Lower lobe of right lung (tissue), 2 donors: ENCODE measurements at regions not wholly inside any gene's neighbourhood (a gene's known extent, or its start where the extent isn't known, plus 50 kb on each side); places are given as distances from the start of the nearest gene placed in this dataset.

Experiments used
- ATAC-seq, 2 donors: fragments of 200-7000 bp; cut with Tn5 transposase; one replicate each; pipeline ENCODE4 v1.9.1; 2020 to 2022; ENCODE audit warnings: mild to moderate bottlenecking in 2 of 2, moderate library complexity in 2 of 2
- DNase-seq: peaks from one replicate; pipeline ENCODE4 v3.0.0-alpha.2; 2020
- H3K27ac ChIP-seq: fragments of 200-600 bp; one replicate; pipeline ENCODE4 v1.8.0; 2022
- H3K27me3 ChIP-seq: fragments of 200-600 bp; one replicate; pipeline ENCODE4 v1.8.0; 2022; ENCODE audit warnings: low read depth
- H3K36me3 ChIP-seq: fragments of 200-600 bp; one replicate; pipeline ENCODE4 v1.8.0; 2022; ENCODE audit warnings: mild to moderate bottlenecking
- H3K4me1 ChIP-seq: fragments of 200-600 bp; one replicate; pipeline ENCODE4 v1.8.0; 2022
- H3K4me3 ChIP-seq: fragments of 200-600 bp; one replicate; pipeline ENCODE4 v1.8.0; 2022; ENCODE audit warnings: mild to moderate bottlenecking
- H3K9me3 ChIP-seq: fragments of 200-600 bp; one replicate; pipeline ENCODE4 v1.8.0; 2022
- CTCF ChIP-seq: fragments of 200-600 bp; IDR thresholded peaks from one replicate; pipeline ENCODE4 v1.8.0; 2022; ENCODE audit warnings: antibody characterized with exemption, mild to moderate bottlenecking
- intact Hi-C: fragments of 100-400 bp; cut with DNase I; formaldehyde crosslinking; loops from one replicate; pipeline ENCODE4 v1.11.0; 2022
- donor health status: DM: no; HTN: yes; CAD: no; lungs with severe emphysema.

GRCh38 chr1:94745742-94746141, 74.4 kb upstream of the SLC44A3 start:
- DNase-seq: no peak
- peak in 1 of 2 donors; percentile 7 for ATAC-seq
- no peak for TF ChIP-seq CTCF
- peaks cover 8% of the 10 kb centered on the region for H3K9me3 ChIP-seq
- H3K27ac ChIP-seq: no peak overlapping the region
- H3K27me3 ChIP-seq: no peaks in the 10 kb centered on the region
- H3K36me3 ChIP-seq: no peaks in the 10 kb centered on the region
- intact Hi-C loops: no loop called here
- no peak overlapping the region for H3K4me3 ChIP-seq
- peaks cover 11% of the 10 kb centered on the region for H3K4me1 ChIP-seq

GRCh38 chr1:94743862-94744261, 76.3 kb upstream of the SLC44A3 start:
- H3K36me3 ChIP-seq: no peaks in the 10 kb centered on the region
- no peak overlapping the region for H3K4me3 ChIP-seq
- H3K27me3 ChIP-seq: no peaks in the 10 kb centered on the region
- TF ChIP-seq CTCF: no peak
- H3K27ac ChIP-seq: no peak overlapping the region
- intact Hi-C loops: no loop called here
- no peaks in the 10 kb centered on the region for H3K9me3 ChIP-seq
- ATAC-seq (peak in 1 of 2 donors; percentile 10), DNase-seq (no peak)
- peaks cover 11% of the 10 kb centered on the region for H3K4me1 ChIP-seq

GRCh38 chr1:94741996-94742395, 78.2 kb upstream of the SLC44A3 start:
- intact Hi-C loops: no loop called here
- Histone ChIP-seq H3K9me3 (no peaks in the 10 kb centered on the region), H3K27me3 (no peaks in the 10 kb centered on the region), H3K4me3 (no peak overlapping the region), H3K27ac (no peak overlapping the region), H3K4me1 (peaks cover 7% of the 10 kb centered on the region), H3K36me3 (no peaks in the 10 kb centered on the region)
- ATAC-seq (no peak), DNase-seq (no peak)
- no peak for TF ChIP-seq CTCF

- Histone ChIP-seq H3K9me3 (no peaks in the 10 kb centered on the region), H3K4me3 (no peak overlapping the region)
- TF ChIP-seq CTCF: no peak
These were observed 78.6 kb upstream of the SLC44A3 start for GRCh38 chr1:94741510-94741909.

GRCh38 chr1:94739521-94740061, 80.6 kb upstream of the SLC44A3 start:
- no peaks in the 10 kb centered on the region for H3K36me3 ChIP-seq
- peaks cover 11% of the 10 kb centered on the region for H3K4me1 ChIP-seq
- H3K27me3 ChIP-seq: no peaks in the 10 kb centered on the region
- H3K9me3 ChIP-seq: no peaks in the 10 kb centered on the region
- no peak for TF ChIP-seq CTCF
- intact Hi-C loops: no loop called here
- no peak for DNase-seq
- peak in 1 of 2 donors; percentile 26 for ATAC-seq
- no peak overlapping the region for H3K27ac ChIP-seq
- no peak overlapping the region for H3K4me3 ChIP-seq

More at GRCh38 chr1:94741510-94741909, 78.6 kb upstream of the SLC44A3 start:
- intact Hi-C loops: no loop called here
- ATAC-seq (no peak), DNase-seq (no peak)
- no peak overlapping the region for H3K27ac ChIP-seq
- H3K4me1 ChIP-seq: peaks cover 3% of the 10 kb centered on the region
- H3K36me3 ChIP-seq: no peaks in the 10 kb centered on the region
- no peaks in the 10 kb centered on the region for H3K27me3 ChIP-seq
